ENCODE measurements at regions not wholly inside any gene's neighbourhood (a gene's known extent, or its start where the extent isn't known, plus 50 kb on each side); places are given as distances from the start of the nearest gene placed in this dataset.
"Not testable (repeated sequence)": the region's sequence is repeated elsewhere in the genome, so short reads cannot be mapped to it uniquely, and the experiment has no call there.

- no peak for DNase-seq
- no peak overlapping the region for H3K27ac ChIP-seq
- 59 to 66% (median 60%) methylated on average over 4 of the region's 4 CpGs for WGBS, 5 donors
- no peaks in the 10 kb centered on the region for H3K4me1 ChIP-seq
- H3K9me3 ChIP-seq: peaks cover 0 to 84% (median 67%) of the 10 kb centered on the region in 8 donors
- intact Hi-C loops (cut with DNase I; ENCODE audit: low total_unique reads): no loop called here
- H3K27me3 ChIP-seq (replicated peaks in 1 of 7): no peaks in the 10 kb centered on the region
- no peak overlapping the region for H3K4me3 ChIP-seq
- no peaks in the 10 kb centered on the region for H3K36me3 ChIP-seq
- TF ChIP-seq CTCF (IDR thresholded peaks at IDR 0.05 in 8 of 11, conservative IDR thresholded peaks at IDR 0.05 in 3 of 11): no peak
- no peak for TF ChIP-seq POLR2A (IDR thresholded peaks at IDR 0.05)
- no peak for TF ChIP-seq POLR2AphosphoS5 (IDR thresholded peaks at IDR 0.05)
Measured at GRCh38 chr21:9763807-9764206, 757.6 kb upstream of the TPTE start.

GRCh38 chr21:9764294-9764693 lies 757.1 kb upstream of the TPTE start:
- intact Hi-C loops (cut with DNase I; ENCODE audit: low total_unique reads); H3K36me3 ChIP-seq; H3K4me1 ChIP-seq; DNase-seq; H3K27me3 ChIP-seq (replicated peaks in 1 of 7); H3K27ac ChIP-seq; H3K4me3 ChIP-seq: not testable (repeated sequence)
- H3K9me3 ChIP-seq: peaks cover 0 to 84% (median 67%) of the 10 kb centered on the region in 8 donors
- WGBS, 5 donors: 68 to 73% (median 70%) methylated on average over 6 of the region's 6 CpGs

- H3K9me3 ChIP-seq: peaks cover 0 to 86% (median 69%) of the 10 kb centered on the region in 8 donors
- H3K27me3 ChIP-seq (replicated peaks in 1 of 7); H3K27ac ChIP-seq; DNase-seq; H3K4me3 ChIP-seq; intact Hi-C loops (cut with DNase I; ENCODE audit: low total_unique reads); H3K36me3 ChIP-seq; H3K4me1 ChIP-seq: not testable (repeated sequence)
- WGBS, 5 donors: 27 to 45% (median 38%) methylated on average over 1 of the region's 1 CpG
Measured at GRCh38 chr21:9765538-9765937, 755.8 kb upstream of the TPTE start.

- 69 to 82% (median 76%) methylated on average over 19 of the region's 19 CpGs for WGBS, 5 donors
- H3K36me3 ChIP-seq; H3K27me3 ChIP-seq (replicated peaks in 1 of 7); H3K27ac ChIP-seq; H3K4me1 ChIP-seq; H3K4me3 ChIP-seq; DNase-seq; intact Hi-C loops (cut with DNase I; ENCODE audit: low total_unique reads): not testable (repeated sequence)
- H3K9me3 ChIP-seq: peaks cover 0 to 88% (median 72%) of the 10 kb centered on the region in 8 donors
Measured at GRCh38 chr21:9766890-9767591, 754.3 kb upstream of the TPTE start.

- no peak for DNase-seq
- intact Hi-C loops (cut with DNase I; ENCODE audit: low total_unique reads): no loop called here
Measured at GRCh38 chr21:9767592-9768375, 753.6 kb upstream of the TPTE start.

GRCh38 chr21:9768376-9769130 lies 752.8 kb upstream of the TPTE start:
- H3K27ac ChIP-seq; H3K27me3 ChIP-seq (replicated peaks in 1 of 7); DNase-seq; H3K4me1 ChIP-seq; H3K4me3 ChIP-seq; intact Hi-C loops (cut with DNase I; ENCODE audit: low total_unique reads); H3K36me3 ChIP-seq: not testable (repeated sequence)
- 81 to 87% (median 84%) methylated on average over 21 of the region's 21 CpGs for WGBS, 5 donors
- H3K9me3 ChIP-seq: peaks cover 0 to 87% (median 76%) of the 10 kb centered on the region in 8 donors

More at GRCh38 chr21:9767592-9768375, 753.6 kb upstream of the TPTE start:
- TF ChIP-seq CTCF (IDR thresholded peaks at IDR 0.05 in 8 of 11, conservative IDR thresholded peaks at IDR 0.05 in 3 of 11) (no peak), POLR2A (IDR thresholded peaks at IDR 0.05) (no peak), POLR2AphosphoS5 (IDR thresholded peaks at IDR 0.05) (no peak)
- WGBS, 5 donors: 71 to 79% (median 75%) methylated on average over 44 of the region's 44 CpGs
- no peaks in the 10 kb centered on the region for H3K27me3 ChIP-seq (replicated peaks in 1 of 7)
- H3K36me3 ChIP-seq: no peaks in the 10 kb centered on the region
- no peaks in the 10 kb centered on the region for H3K4me1 ChIP-seq
- H3K27ac ChIP-seq: no peak overlapping the region
- H3K4me3 ChIP-seq: no peak overlapping the region
- H3K9me3 ChIP-seq: peaks cover 0 to 88% (median 78%) of the 10 kb centered on the region in 8 donors

GRCh38 chr21:9769131-9769498 lies 752.3 kb upstream of the TPTE start:
- WGBS, 5 donors: 76 to 84% (median 81%) methylated on average over 9 of the region's 9 CpGs
- H3K4me3 ChIP-seq; H3K27ac ChIP-seq; DNase-seq; H3K27me3 ChIP-seq (replicated peaks in 1 of 7); H3K36me3 ChIP-seq; H3K4me1 ChIP-seq; intact Hi-C loops (cut with DNase I; ENCODE audit: low total_unique reads): not testable (repeated sequence)
- H3K9me3 ChIP-seq: peaks cover 0 to 83% (median 74%) of the 10 kb centered on the region in 8 donors
